Activated naive CD8-positive, alpha-beta T cell treated with anti-CD3 and anti-CD28 coated beads, Interleukin-2, amount 50 U/mL, for 16 hours (primary cell): ENCODE measurements at regions not wholly inside any gene's neighbourhood (a gene's known extent, or its start where the extent isn't known, plus 50 kb on each side); places are given as distances from the start of the nearest gene placed in this dataset.

Experiments
- DNase-seq: peaks from one replicate; pipeline ENCODE4 v3.0.0-alpha.2; 2020; ENCODE audit warnings: low read depth, low spot score

GRCh38 chr10:118835682-118836326, 81.0 kb upstream of the CACUL1 start:
- no peak for DNase-seq

- DNase-seq, result no peak
These were observed 83.6 kb upstream of the CACUL1 start for GRCh38 chr10:118838364-118838763.

GRCh38 chr10:118839348-118839747, 84.6 kb upstream of the CACUL1 start:
- DNase-seq, result no peak

GRCh38 chr10:118840071-118840775, 85.5 kb upstream of the CACUL1 start:
- no peak for DNase-seq

GRCh38 chr10:118840776-118841468, 86.2 kb upstream of the CACUL1 start:
- no peak for DNase-seq

- no peak for DNase-seq
These were observed 87.3 kb upstream of the CACUL1 start for GRCh38 chr10:118841881-118842605.

- no peak for DNase-seq
These were observed 88.3 kb upstream of the CACUL1 start for GRCh38 chr10:118842843-118843624.

GRCh38 chr10:118843647-118844265, 89.0 kb upstream of the CACUL1 start:
- no peak for DNase-seq

GRCh38 chr10:118844731-118845521, 90.2 kb upstream of the CACUL1 start:
- DNase-seq, result no peak

GRCh38 chr10:118845776-118846175, 91.0 kb upstream of the CACUL1 start:
- no peak for DNase-seq

GRCh38 chr10:118850418-118851061, 95.8 kb upstream of the CACUL1 start:
- DNase-seq, result peak; percentile 20

GRCh38 chr10:118851062-118852035, 96.6 kb upstream of the CACUL1 start:
- DNase-seq, result no peak

- DNase-seq, result no peak
These were observed 99.1 kb upstream of the CACUL1 start for GRCh38 chr10:118853916-118854315.

GRCh38 chr10:118856106-118856505, 101.3 kb upstream of the CACUL1 start:
- no peak for DNase-seq

- no peak for DNase-seq
These were observed 111.4 kb upstream of the CACUL1 start for GRCh38 chr10:118865998-118866693.

GRCh38 chr10:118867768-118868167, 113.0 kb upstream of the CACUL1 start:
- DNase-seq, result no peak

- no peak for DNase-seq
These were observed 113.8 kb upstream of the CACUL1 start for GRCh38 chr10:118868589-118868988.
